ENCODE measurements at regions not wholly inside any gene's neighbourhood (a gene's known extent, or its start where the extent isn't known, plus 50 kb on each side); places are given as distances from the start of the nearest gene placed in this dataset.

GRCh38 chr5:41638685-41639084 is 128.3 kb upstream of the PLCXD3 start:
- ATAC-seq (no peak), DNase-seq (ENCODE audit: low read depth, low spot score) (no peak), FAIRE-seq (no peak)
- CTCF ChIA-PET, result interaction anchor here (1.2 to 2.1 kb wide), 2 partner anchors 19 to 734 kb away, joined by 3 to 9 read pairs; no protein-coding TSS in a partner anchor
- BruUV-seq (replicated peaks), result no TSS peak
- POLR2A ChIA-PET, result no interaction called here
- Histone ChIP-seq H3K79me2 (ENCODE audit: control insufficient read depth, insufficient read depth, low read length) (no peaks in the 10 kb centered on the region), H3K36me3 (ENCODE audit: control insufficient read depth in 2 of 2, insufficient read depth in 2 of 2, low read length in 1 of 2) (no peaks in the 10 kb centered on the region), H3K27ac (ENCODE audit: control insufficient read depth, insufficient read depth) (no peak overlapping the region), H3K27me3 (replicated peaks in 1 of 2; ENCODE audit: control insufficient read depth in 2 of 2, insufficient read depth in 2 of 2, low read length in 1 of 2) (no peaks in the 10 kb centered on the region), H3K9ac (ENCODE audit: control insufficient read depth, insufficient read depth, low read length) (no peak overlapping the region), H3K4me1 (ENCODE audit: control insufficient read depth, insufficient read depth, low read length) (no peaks in the 10 kb centered on the region), H3K9me3 (replicated peaks; ENCODE audit: control insufficient read depth, insufficient read depth, low read length) (no peaks in the 10 kb centered on the region), H3K4me2 (ENCODE audit: control insufficient read depth, insufficient read depth) (no peak overlapping the region), H4K20me1 (ENCODE audit: control insufficient read depth, insufficient read depth) (no peaks in the 10 kb centered on the region), H3K4me3 (no peak overlapping the region), H2AFZ (ENCODE audit: control insufficient read depth, low read depth, low read length) (no peak overlapping the region)
- in situ Hi-C loops (cut with MboI), result no loop called here
- 0% methylated on average over 3 of the region's 3 CpGs for WGBS (ENCODE audit: insufficient coverage, insufficient replicate concordance, low lambda C conversion rate, missing lambda C conversion rate)
- RAD21 ChIA-PET (ENCODE audit: unreplicated experiment), result interaction anchor here (1.5 kb wide), 1 partner anchor 368 kb away, joined by 3 read pairs; no protein-coding TSS in a partner anchor
- intact Hi-C loops (cut with micrococcal nuclease; ENCODE audit: unreplicated experiment), result loop anchor here (2.0 kb wide), 1 partner anchor 368 kb away; no protein-coding TSS in a partner anchor
- TF ChIP-seq HDGF (IDR thresholded peaks at IDR 0.05) (no peak), RBBP5 (conservative IDR thresholded peaks at IDR 0.05) (no peak), SMC3 (IDR thresholded peaks at IDR 0.05; ENCODE audit: borderline replicate concordance, low read length) (no peak), PML (IDR thresholded peaks at IDR 0.05; ENCODE audit: low read length) (no peak), SREBF2 (IDR thresholded peaks at IDR 0.05; ENCODE audit: low read length) (no peak), CHD4 (IDR thresholded peaks at IDR 0.05) (no peak), TBL1XR1 (IDR thresholded peaks at IDR 0.05; ENCODE audit: low read depth, low read length) (no peak), CHD1 (IDR thresholded peaks at IDR 0.05; ENCODE audit: low read depth, low read length) (no peak), ZNF592 (IDR thresholded peaks at IDR 0.05) (no peak), IRF4 (IDR thresholded peaks at IDR 0.05; ENCODE audit: low read depth, low read length) (no peak), POLR2AphosphoS5 (IDR thresholded peaks at IDR 0.05; ENCODE audit: low read length) (no peak), USF2 (IDR thresholded peaks at IDR 0.05; ENCODE audit: borderline replicate concordance, low read depth, low read length) (no peak), NKRF (conservative IDR thresholded peaks at IDR 0.05) (no peak), NFIC (IDR thresholded peaks at IDR 0.05; ENCODE audit: low read depth, low read length) (no peak), IRF5 (IDR thresholded peaks at IDR 0.05; ENCODE audit: borderline replicate concordance) (no peak), EGR1 (IDR thresholded peaks at IDR 0.05; ENCODE audit: borderline replicate concordance in 1 of 2, low read depth in 2 of 2, low read length in 2 of 2) (no peak)
- SMC1A ChIA-PET (ENCODE audit: uncharacterized antibody, unreplicated experiment), result interaction anchor here (2.3 kb wide), 1 partner anchor 11 kb away, joined by 7 read pairs; no protein-coding TSS in a partner anchor
